Type B pancreatic cell (in vitro differentiated cells): ENCODE measurements at regions not wholly inside any gene's neighbourhood (a gene's known extent, or its start where the extent isn't known, plus 50 kb on each side); places are given as distances from the start of the nearest gene placed in this dataset.

Experiments
- DNase-seq: peaks from one replicate; pipeline ENCODE4 v3.0.0; 2021; ENCODE audit warnings: mixed read lengths; ENCODE audit not compliant: unreplicated experiment; ENCODE audit errors: extremely low spot score
- H3K27ac Mint-ChIP-seq: 2 replicates; pipeline ENCODE4 v1.8.0; 2021; ENCODE audit warnings: mild to moderate bottlenecking, mixed read lengths
- H3K27me3 Mint-ChIP-seq: 2 replicates; pipeline ENCODE4 v1.8.0; 2021; ENCODE audit warnings: mixed read lengths
- H3K36me3 Mint-ChIP-seq: 2 replicates; pipeline ENCODE4 v1.8.0; 2021; ENCODE audit warnings: mixed read lengths
- H3K4me1 Mint-ChIP-seq: one replicate; pipeline ENCODE4 v1.8.0; 2021; ENCODE audit warnings: mixed read lengths; ENCODE audit not compliant: unreplicated experiment
- H3K4me3 Mint-ChIP-seq: 2 replicates; pipeline ENCODE4 v1.8.0; 2021; ENCODE audit warnings: mild to moderate bottlenecking, mixed read lengths
- H3K9me3 Mint-ChIP-seq: 2 replicates; pipeline ENCODE4 v1.8.0; 2021; ENCODE audit warnings: mixed read lengths
- TF ChIP-seq, protein P1 (sequence below): fragments of 200-600 bp; sonication (generic); conservative IDR thresholded peaks from 2 replicates; pipeline ENCODE4 v1.5.0; 2021; ENCODE audit warnings: antibody characterized with exemption, mild to moderate bottlenecking

- TF ChIP-seq, protein P1, sequence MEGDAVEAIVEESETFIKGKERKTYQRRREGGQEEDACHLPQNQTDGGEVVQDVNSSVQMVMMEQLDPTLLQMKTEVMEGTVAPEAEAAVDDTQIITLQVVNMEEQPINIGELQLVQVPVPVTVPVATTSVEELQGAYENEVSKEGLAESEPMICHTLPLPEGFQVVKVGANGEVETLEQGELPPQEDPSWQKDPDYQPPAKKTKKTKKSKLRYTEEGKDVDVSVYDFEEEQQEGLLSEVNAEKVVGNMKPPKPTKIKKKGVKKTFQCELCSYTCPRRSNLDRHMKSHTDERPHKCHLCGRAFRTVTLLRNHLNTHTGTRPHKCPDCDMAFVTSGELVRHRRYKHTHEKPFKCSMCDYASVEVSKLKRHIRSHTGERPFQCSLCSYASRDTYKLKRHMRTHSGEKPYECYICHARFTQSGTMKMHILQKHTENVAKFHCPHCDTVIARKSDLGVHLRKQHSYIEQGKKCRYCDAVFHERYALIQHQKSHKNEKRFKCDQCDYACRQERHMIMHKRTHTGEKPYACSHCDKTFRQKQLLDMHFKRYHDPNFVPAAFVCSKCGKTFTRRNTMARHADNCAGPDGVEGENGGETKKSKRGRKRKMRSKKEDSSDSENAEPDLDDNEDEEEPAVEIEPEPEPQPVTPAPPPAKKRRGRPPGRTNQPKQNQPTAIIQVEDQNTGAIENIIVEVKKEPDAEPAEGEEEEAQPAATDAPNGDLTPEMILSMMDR = no peak
- H3K27me3 Mint-ChIP-seq = peaks cover 3% of the 10 kb centered on the region
Measured at GRCh38 chr11:79768343-79768742, 327.5 kb upstream of the TENM4 start.

GRCh38 chr11:79762279-79762921, 321.6 kb upstream of the TENM4 start:
- no peak for DNase-seq

More at GRCh38 chr11:79768343-79768742, 327.5 kb upstream of the TENM4 start:
- Mint-ChIP-seq H3K36me3 (no peaks in the 10 kb centered on the region), H3K4me1 (no peaks in the 10 kb centered on the region), H3K27ac (no peak overlapping the region), H3K4me3 (no peak overlapping the region), H3K9me3 (no peaks in the 10 kb centered on the region)
- DNase-seq = no peak

GRCh38 chr11:79758325-79758724, 317.5 kb upstream of the TENM4 start:
- Mint-ChIP-seq H3K27me3 (no peaks in the 10 kb centered on the region), H3K36me3 (no peaks in the 10 kb centered on the region), H3K27ac (no peak overlapping the region), H3K4me1 (no peaks in the 10 kb centered on the region), H3K4me3 (no peak overlapping the region), H3K9me3 (no peaks in the 10 kb centered on the region)
- TF ChIP-seq, protein P1 = no peak
- no peak for DNase-seq

More at GRCh38 chr11:79762279-79762921, 321.6 kb upstream of the TENM4 start:
- H3K9me3 Mint-ChIP-seq = no peaks in the 10 kb centered on the region
- no peaks in the 10 kb centered on the region for H3K36me3 Mint-ChIP-seq
- no peak overlapping the region for H3K4me3 Mint-ChIP-seq
- no peaks in the 10 kb centered on the region for H3K4me1 Mint-ChIP-seq
- no peak overlapping the region for H3K27ac Mint-ChIP-seq
- H3K27me3 Mint-ChIP-seq = no peaks in the 10 kb centered on the region
- TF ChIP-seq, protein P1 = peak; percentile 34

DNA sequence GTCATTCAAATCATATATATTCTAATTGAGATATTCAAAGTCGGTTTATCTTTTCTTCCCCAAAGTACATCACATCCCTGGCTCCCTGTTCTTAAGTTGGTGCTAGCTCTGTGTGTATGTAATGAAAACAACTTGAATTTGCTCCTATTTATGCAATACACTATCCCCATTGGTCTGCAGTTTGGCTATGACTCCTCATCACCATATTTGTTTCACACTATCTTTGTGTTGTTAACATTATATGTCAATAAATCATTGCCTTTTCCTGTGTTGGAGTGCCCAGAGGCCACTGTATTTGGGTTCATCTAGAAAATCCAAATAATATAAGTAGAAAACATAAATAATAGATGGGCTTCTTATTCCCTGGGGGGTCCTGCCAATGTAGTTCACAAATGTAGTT, 306.6 kb upstream of the TENM4 start:
- no peaks in the 10 kb centered on the region for H3K27me3 Mint-ChIP-seq
- no peaks in the 10 kb centered on the region for H3K36me3 Mint-ChIP-seq
- DNase-seq = no peak
- H3K27ac Mint-ChIP-seq = no peak overlapping the region
- no peak overlapping the region for H3K4me3 Mint-ChIP-seq
- TF ChIP-seq, protein P1 = no peak
- no peaks in the 10 kb centered on the region for H3K4me1 Mint-ChIP-seq
- no peaks in the 10 kb centered on the region for H3K9me3 Mint-ChIP-seq

- no peak overlapping the region for H3K27ac Mint-ChIP-seq
- no peak for DNase-seq
- no peaks in the 10 kb centered on the region for H3K27me3 Mint-ChIP-seq
- no peak overlapping the region for H3K4me3 Mint-ChIP-seq
- TF ChIP-seq, protein P1 = no peak
- peaks cover 4% of the 10 kb centered on the region for H3K4me1 Mint-ChIP-seq
- H3K9me3 Mint-ChIP-seq = no peaks in the 10 kb centered on the region
- H3K36me3 Mint-ChIP-seq = no peaks in the 10 kb centered on the region
Measured at GRCh38 chr11:79744941-79745340, 304.1 kb upstream of the TENM4 start.

GRCh38 chr11:79742176-79742575, 301.3 kb upstream of the TENM4 start:
- no peak for DNase-seq
- Mint-ChIP-seq H3K4me3 (no peak overlapping the region), H3K9me3 (no peaks in the 10 kb centered on the region), H3K36me3 (no peaks in the 10 kb centered on the region), H3K27me3 (peaks cover 9% of the 10 kb centered on the region), H3K4me1 (peaks cover 4% of the 10 kb centered on the region), H3K27ac (no peak overlapping the region)
- TF ChIP-seq, protein P1 = no peak
